Neural cell (in vitro differentiated cells): ENCODE measurements at regions not wholly inside any gene's neighbourhood (a gene's known extent, or its start where the extent isn't known, plus 50 kb on each side); places are given as distances from the start of the nearest gene placed in this dataset.

Source experiments
- CTCF ChIP-seq: fragments of 450-650 bp; IDR thresholded peaks from 2 replicates; pipeline ENCODE4 v1.5.1; 2014; ENCODE audit warnings: antibody characterized with exemption, mild to moderate bottlenecking, moderate library complexity; ENCODE audit not compliant: poor library complexity, severe bottlenecking
- EP300 ChIP-seq: fragments of 450-650 bp; conservative IDR thresholded peaks from 2 replicates; pipeline ENCODE4 v1.6.1; 2014; ENCODE audit warnings: antibody characterized with exemption, mild to moderate bottlenecking, moderate library complexity; ENCODE audit not compliant: poor library complexity, severe bottlenecking
- EZH2 ChIP-seq: fragments of 200-600, 300-800 bp; shearing (Covaris generic), sonication (generic); IDR thresholded peaks from 2 replicates; pipeline ENCODE4 v1.6.1; 2014; ENCODE audit warnings: antibody characterized with exemption, low read length, borderline replicate concordance, mild to moderate bottlenecking; ENCODE audit not compliant: insufficient read depth, poor library complexity, severe bottlenecking
- MXI1 ChIP-seq: fragments of 450-650 bp; conservative IDR thresholded peaks from 2 replicates; pipeline ENCODE4 v1.6.1; 2014; ENCODE audit warnings: antibody characterized with exemption, mild to moderate bottlenecking; ENCODE audit not compliant: poor library complexity, severe bottlenecking
- POLR2AphosphoS5 ChIP-seq: IDR thresholded peaks from 2 replicates; pipeline ENCODE4 v1.6.1; 2012
- RAD21 ChIP-seq: fragments of 450-650 bp; conservative IDR thresholded peaks from 2 replicates; pipeline ENCODE4 v1.6.1; 2014; ENCODE audit warnings: antibody characterized with exemption, mild to moderate bottlenecking, moderate library complexity
- REST ChIP-seq: IDR thresholded peaks from 2 replicates; pipeline ENCODE4 v1.6.1; 2012; ENCODE audit warnings: borderline replicate concordance
- SMC3 ChIP-seq: fragments of 450-650 bp; conservative IDR thresholded peaks from 2 replicates; pipeline ENCODE4 v1.6.1; 2014; ENCODE audit warnings: antibody characterized with exemption, mild to moderate bottlenecking, moderate library complexity; ENCODE audit not compliant: poor library complexity
- TAF1 ChIP-seq: IDR thresholded peaks from 2 replicates; pipeline ENCODE4 v1.6.1; 2012; ENCODE audit warnings: low read depth

- TF ChIP-seq CTCF, result no peak
- TF ChIP-seq POLR2AphosphoS5, result no peak
- no peak for TF ChIP-seq EZH2
- TF ChIP-seq EP300, result no peak
- no peak for TF ChIP-seq TAF1
- TF ChIP-seq SMC3, result no peak
- no peak for TF ChIP-seq RAD21
- no peak for TF ChIP-seq REST
- no peak for TF ChIP-seq MXI1
Measured at GRCh38 chr5:3424946-3425345, 170.7 kb upstream of the IRX1 start.
